GM19043 (cell line): ENCODE measurements at regions not wholly inside any gene's neighbourhood (a gene's known extent, or its start where the extent isn't known, plus 50 kb on each side); places are given as distances from the start of the nearest gene placed in this dataset.

Experiments
- ATAC-seq: cut with Tn5 transposase; IDR thresholded peaks from one replicate; pipeline ENCODE4 v1.9.1; 2021; ENCODE audit warnings: low read depth; ENCODE audit not compliant: unreplicated experiment

- ATAC-seq, result no peak
These were observed 92.6 kb upstream of the MVB12B start for GRCh38 chr9:126233913-126234525.

GRCh38 chr9:126234681-126235335 is 91.8 kb upstream of the MVB12B start:
- no peak for ATAC-seq

GRCh38 chr9:126235336-126236243 is 91.0 kb upstream of the MVB12B start:
- no peak for ATAC-seq

GRCh38 chr9:126236273-126236672 is 90.4 kb upstream of the MVB12B start:
- ATAC-seq, result no peak

DNA sequence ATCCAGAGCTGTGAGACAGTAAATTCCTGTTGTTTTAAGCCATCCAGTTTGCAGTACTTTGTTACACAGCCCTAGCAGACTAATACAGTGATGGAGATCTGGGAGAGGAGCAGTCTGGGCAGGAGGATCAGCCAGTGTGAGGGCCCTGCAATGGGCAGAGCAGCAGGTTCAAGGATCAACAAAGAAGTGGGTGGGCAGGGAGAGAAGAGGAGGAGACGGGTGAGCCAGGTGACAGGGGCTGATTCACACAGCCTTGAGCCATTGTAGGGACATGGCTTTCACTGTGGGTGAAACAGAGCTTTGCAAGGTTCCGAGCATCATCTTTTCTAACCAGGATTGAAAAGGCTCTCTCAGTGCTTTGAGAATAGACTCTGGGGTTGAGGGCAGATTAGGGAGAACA is 88.2 kb upstream of the MVB12B start:
- ATAC-seq, result no peak

- ATAC-seq, result no peak
These were observed 87.1 kb upstream of the MVB12B start for GRCh38 chr9:126239515-126239914.

- no peak for ATAC-seq
These were observed 85.8 kb upstream of the MVB12B start for GRCh38 chr9:126240835-126241234.

DNA sequence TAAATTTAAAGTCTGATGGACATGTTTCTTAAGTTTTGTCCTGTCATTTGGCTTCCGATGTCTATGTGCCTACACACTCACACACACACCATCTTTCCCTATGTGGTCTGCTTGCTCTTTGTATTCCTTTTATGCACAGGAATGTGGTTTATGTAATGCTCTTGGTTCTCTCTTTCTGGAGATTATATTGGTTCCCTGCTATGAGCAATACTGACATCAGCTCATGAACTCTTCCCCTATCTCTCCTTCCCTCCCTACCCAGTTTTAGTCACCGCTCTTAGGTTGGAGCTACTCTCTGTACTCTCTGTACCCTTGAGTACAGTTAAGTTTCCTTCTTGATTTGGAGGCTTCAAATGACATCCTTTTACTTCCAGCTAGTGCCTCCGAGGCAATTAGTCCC is 77.9 kb upstream of the MVB12B start:
- ATAC-seq, result no peak

GRCh38 chr9:126261584-126262356 is 64.9 kb upstream of the MVB12B start:
- no peak for ATAC-seq

- ATAC-seq, result no peak
These were observed 63.9 kb upstream of the MVB12B start for GRCh38 chr9:126262738-126263137.

GRCh38 chr9:126270556-126270955 is 56.1 kb upstream of the MVB12B start:
- no peak for ATAC-seq

- ATAC-seq, result no peak
These were observed 51.1 kb upstream of the MVB12B start for GRCh38 chr9:126275386-126276001.

DNA sequence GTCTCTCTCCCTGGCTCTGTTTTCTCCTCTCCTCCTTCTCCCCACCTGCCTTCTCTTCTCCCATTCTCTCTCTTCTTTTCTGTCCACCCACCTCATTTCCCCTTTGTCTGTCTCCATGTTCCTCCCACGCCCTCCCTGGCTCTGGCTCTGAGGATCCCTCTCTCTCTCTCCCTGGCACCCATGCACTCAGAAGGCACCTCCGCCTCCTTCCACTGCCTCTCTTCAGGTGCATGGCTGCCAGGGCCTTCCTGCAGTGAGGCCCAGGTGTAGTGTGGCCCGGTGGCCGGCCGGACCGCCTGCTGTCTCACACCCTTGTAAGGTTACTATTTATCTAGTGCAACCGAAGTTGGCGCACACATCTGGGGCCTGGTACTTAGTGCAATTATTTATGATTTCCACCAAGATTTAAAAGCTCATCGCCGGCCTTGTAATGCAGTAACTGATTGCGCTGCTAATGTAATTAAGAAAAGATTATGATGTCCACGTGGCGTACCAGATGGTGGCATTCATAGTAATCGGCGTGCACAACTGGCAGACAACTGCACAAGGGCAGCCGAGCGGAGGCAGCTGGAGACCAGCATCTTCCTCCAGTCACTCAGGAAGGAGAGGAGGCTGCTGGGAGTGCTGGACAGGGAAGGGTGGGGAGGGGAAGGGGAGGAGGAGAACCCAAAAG is 50.4 kb upstream of the MVB12B start:
- ATAC-seq, result no peak
